ENCODE measurements at regions not wholly inside any gene's neighbourhood (a gene's known extent, or its start where the extent isn't known, plus 50 kb on each side); places are given as distances from the start of the nearest gene placed in this dataset.

- TF ChIP-seq CTCF (IDR thresholded peaks at IDR 0.05) (no peak), POLR2A (IDR thresholded peaks at IDR 0.05) (no peak)
These were observed 298.4 kb upstream of the GRAMD2B start for GRCh38 chr5:126124706-126125345.

All from tibial nerve (tissue), 3 donors.